ENCODE measurements at regions not wholly inside any gene's neighbourhood (a gene's known extent, or its start where the extent isn't known, plus 50 kb on each side); places are given as distances from the start of the nearest gene placed in this dataset.

DNA sequence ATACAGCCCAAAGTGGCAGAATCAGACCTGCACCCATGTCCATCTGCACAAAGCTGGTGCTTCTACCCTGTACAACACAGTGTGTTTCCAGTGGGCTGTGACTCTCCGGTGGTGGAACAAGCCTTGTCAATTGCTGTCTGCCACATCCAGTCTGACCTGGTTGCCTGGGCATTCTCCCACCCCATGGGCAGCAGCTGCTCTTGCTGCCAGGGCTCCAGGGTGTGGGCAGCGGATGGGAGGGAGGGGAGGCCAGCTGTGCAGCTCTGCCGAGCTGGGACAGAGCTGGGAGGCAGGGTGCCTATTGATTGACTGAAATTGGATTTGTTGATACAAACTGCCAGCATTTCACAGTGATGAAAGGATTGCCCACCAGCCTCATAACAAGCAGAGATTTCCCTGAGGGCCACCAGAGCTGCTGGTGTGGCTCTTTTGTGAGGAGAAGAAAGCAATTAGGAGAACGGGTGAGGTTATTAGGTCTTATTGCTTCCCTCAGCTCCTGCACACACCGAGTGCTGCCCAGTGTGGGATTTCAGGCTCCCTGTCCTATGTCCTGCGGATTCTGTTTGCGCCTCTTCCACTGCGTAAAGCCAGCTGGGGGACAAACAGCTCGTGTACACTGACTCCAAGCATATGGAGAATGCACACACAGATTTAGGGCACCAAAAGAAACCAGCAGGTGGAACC lies 150.8 kb downstream of the NRN1 start:
- no peak for DNase-seq (ENCODE audit: low read depth, low spot score)
- ChIA-PET CTCF (no interaction called here), POLR2A (no interaction called here)
- TF ChIP-seq, protein P1, sequence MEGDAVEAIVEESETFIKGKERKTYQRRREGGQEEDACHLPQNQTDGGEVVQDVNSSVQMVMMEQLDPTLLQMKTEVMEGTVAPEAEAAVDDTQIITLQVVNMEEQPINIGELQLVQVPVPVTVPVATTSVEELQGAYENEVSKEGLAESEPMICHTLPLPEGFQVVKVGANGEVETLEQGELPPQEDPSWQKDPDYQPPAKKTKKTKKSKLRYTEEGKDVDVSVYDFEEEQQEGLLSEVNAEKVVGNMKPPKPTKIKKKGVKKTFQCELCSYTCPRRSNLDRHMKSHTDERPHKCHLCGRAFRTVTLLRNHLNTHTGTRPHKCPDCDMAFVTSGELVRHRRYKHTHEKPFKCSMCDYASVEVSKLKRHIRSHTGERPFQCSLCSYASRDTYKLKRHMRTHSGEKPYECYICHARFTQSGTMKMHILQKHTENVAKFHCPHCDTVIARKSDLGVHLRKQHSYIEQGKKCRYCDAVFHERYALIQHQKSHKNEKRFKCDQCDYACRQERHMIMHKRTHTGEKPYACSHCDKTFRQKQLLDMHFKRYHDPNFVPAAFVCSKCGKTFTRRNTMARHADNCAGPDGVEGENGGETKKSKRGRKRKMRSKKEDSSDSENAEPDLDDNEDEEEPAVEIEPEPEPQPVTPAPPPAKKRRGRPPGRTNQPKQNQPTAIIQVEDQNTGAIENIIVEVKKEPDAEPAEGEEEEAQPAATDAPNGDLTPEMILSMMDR (IDR thresholded peaks at IDR 0.05; ENCODE audit: insufficient read depth, low read length, missing control alignments) = no peak
- no peak overlapping the region for H3K4me3 ChIP-seq (ENCODE audit: low read depth, low read length)

DNA sequence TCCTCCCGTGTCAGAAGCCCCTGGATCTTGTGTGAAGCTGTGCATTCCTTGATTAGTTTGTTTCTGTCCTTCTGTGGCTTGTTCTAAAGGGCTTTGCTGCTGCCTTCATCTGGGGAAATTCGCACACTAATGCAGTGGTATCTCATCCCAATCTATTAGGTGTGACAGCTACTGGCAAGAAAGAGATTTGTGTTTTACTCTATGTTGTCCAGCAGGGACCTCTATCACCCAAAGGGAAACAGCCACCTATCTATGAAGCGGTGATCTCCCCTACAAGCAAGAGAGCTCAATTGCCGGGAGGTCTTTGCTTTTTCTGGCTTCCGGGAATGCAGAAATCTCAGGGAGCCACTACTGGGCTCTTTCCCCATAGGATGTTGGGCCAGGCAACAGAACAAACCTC lies 151.8 kb downstream of the NRN1 start:
- ChIA-PET CTCF (no interaction called here), POLR2A (no interaction called here)

DNA sequence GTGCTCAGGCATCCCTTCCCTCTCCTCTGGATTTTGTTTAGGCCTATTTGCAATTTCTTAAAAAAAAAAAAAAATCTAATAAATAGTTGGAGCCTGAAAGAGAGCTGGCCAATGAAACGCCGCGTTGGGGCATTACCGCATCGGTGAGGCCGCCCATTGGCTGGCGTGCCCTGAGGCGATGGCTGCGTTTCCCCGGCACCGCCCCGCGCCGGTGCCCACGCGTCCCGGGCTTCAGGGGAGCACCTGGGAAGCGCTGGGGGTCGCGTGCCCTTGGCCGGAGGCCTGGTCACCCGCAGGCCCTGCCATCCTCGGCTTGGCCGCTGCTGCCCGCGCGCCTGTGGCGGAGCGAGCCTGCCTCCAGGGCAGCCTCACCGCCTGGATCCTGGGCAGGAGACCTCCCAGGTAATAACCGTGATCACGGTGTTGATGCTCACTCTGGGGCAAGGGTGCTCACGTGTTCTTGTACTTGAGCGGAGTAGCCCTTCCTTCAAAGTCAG lies 155.4 kb downstream of the NRN1 start:
- H3K4me3 ChIP-seq (ENCODE audit: low read depth, low read length) = peak overlapping the region; percentile 54
- ChIA-PET CTCF (interaction anchor here (0.6 to 0.7 kb wide), 2 partner anchors 122 to 362 kb away, joined by 3 read pairs; no protein-coding TSS in a partner anchor), POLR2A (no interaction called here)
- DNase-seq (ENCODE audit: low read depth, low spot score) = no peak
- TF ChIP-seq, protein P1 (IDR thresholded peaks at IDR 0.05; ENCODE audit: insufficient read depth, low read length, missing control alignments) = no peak

More for the DNA sequence above, 151.8 kb downstream of the NRN1 start:
- TF ChIP-seq, protein P1 (IDR thresholded peaks at IDR 0.05; ENCODE audit: insufficient read depth, low read length, missing control alignments) = no peak
- no peak for DNase-seq (ENCODE audit: low read depth, low spot score)
- no peak overlapping the region for H3K4me3 ChIP-seq (ENCODE audit: low read depth, low read length)

DNA sequence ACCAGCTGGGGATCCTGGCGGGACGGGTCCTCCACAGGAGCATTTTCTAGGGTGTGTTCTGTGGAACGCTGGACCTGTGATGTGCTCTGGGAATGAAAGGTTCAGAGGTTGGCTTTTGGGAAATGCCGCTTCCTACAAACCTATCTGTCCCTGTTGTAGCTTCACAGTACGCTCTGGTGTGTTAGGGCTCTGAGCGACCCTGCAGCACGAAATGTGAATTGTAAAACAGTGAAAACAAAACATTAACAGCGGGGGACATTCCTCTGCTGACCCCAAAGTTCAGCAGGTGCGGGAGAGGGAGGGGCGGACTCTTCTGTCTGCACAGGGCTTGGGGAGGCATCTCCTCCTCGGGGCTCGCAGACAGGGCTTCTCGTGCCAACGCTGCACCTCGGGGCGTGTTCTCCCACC lies 155.9 kb downstream of the NRN1 start:
- TF ChIP-seq, protein P1 (IDR thresholded peaks at IDR 0.05; ENCODE audit: insufficient read depth, low read length, missing control alignments) = no peak
- POLR2A ChIA-PET = no interaction called here
- H3K4me3 ChIP-seq (ENCODE audit: low read depth, low read length) = peak overlapping the region; percentile 23
- no peak for DNase-seq (ENCODE audit: low read depth, low spot score)
- CTCF ChIA-PET = interaction anchor here (0.7 kb wide), 1 partner anchor 122 kb away, joined by 3 read pairs; no protein-coding TSS in a partner anchor

DNA sequence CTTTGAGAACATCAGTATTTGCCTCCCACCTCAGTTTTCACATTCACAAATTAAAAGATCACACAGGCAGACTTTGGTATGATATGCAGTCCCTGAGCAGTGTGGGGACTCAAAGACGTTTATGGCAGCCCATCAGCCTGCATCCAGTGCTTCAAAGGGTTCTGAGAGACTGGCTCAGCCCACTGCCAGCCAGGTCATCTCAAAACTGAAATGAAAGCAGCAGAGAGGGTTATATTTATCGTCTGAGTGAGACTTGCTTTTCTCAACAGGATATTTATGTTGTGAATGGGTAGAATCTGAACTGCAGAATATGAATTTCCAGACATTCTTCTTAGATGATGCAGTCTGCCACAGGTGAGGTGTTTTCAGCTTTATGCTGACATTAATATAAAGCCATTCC lies 159.8 kb downstream of the NRN1 start:
- no peak for DNase-seq (ENCODE audit: low read depth, low spot score)
- H3K4me3 ChIP-seq (ENCODE audit: low read depth, low read length) = no peak overlapping the region
- POLR2A ChIA-PET = no interaction called here
- TF ChIP-seq, protein P1 (IDR thresholded peaks at IDR 0.05; ENCODE audit: insufficient read depth, low read length, missing control alignments) = no peak
- CTCF ChIA-PET = no interaction called here

DNA sequence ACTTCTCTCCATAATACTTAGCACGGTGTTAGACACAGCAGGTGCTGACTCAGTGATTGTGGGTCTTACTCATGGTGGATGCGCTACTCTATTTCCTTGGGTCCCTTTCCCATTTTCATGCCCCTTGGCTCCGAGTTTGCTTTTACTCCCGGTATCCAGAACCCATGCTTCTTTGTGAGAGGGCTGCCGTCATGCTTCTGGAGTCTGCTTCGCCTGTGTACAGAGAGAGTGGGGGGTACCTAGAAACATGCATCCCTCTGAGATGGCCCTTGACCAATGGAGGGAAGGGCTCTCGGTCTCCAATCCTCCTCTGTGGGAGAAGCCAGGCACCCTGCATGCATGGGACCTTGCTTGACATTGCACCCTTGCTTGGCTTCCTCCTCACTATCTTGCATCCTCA lies 160.4 kb downstream of the NRN1 start:
- CTCF ChIA-PET = no interaction called here
- no peak for DNase-seq (ENCODE audit: low read depth, low spot score)
- no peak overlapping the region for H3K4me3 ChIP-seq (ENCODE audit: low read depth, low read length)
- TF ChIP-seq, protein P1 (IDR thresholded peaks at IDR 0.05; ENCODE audit: insufficient read depth, low read length, missing control alignments) = no peak
- POLR2A ChIA-PET = no interaction called here

All from AG04449 (cell line).